ENCODE measurements at regions not wholly inside any gene's neighbourhood (a gene's known extent, or its start where the extent isn't known, plus 50 kb on each side); places are given as distances from the start of the nearest gene placed in this dataset.
A peak's percentile ranks its signal among the peaks of the same experiment; 100 is the strongest.
"Not testable (repeated sequence)": the region's sequence is repeated elsewhere in the genome, so short reads cannot be mapped to it uniquely, and the experiment has no call there.

DNA sequence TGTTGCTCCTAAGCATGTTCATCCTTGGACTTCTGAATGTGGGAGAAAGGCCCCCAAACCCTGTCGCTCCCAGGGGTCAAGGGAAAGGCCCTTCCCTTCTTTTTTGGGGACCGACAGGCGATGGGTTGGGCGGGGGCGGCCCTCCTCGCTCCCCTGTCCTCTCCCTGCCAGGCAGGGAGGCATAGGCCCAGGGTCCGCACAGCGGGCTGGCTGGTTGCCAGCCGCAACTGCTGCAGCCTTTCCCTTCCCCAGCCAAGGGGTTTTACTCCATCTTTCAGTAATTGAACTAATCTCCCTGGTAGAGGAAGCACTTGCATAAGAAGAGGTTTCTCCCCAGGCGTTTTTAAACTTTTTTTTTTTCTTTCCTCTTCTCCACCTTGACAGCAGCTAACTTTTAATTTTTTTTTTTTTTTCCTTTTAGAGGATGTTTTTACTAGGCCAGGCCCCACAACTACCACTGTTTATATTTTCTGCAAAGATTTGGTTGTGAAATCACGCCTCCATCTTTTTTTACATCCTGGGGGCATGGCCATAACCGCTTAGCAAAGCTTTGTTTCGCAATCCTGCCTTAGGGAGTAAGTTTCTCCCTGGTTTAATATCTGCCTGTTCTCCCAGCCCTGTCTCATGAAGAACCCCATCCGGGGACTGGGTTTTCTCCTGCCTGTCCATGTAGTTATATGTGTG, 216.9 kb upstream of the ZNF608 start:
- Mint-ChIP-seq H3K36me3 (ENCODE audit: insufficient read depth) (no peaks in the 10 kb centered on the region), H3K9me3 (ENCODE audit: low read depth) (no peaks in the 10 kb centered on the region), H3K4me3 (ENCODE audit: low read depth) (no peak overlapping the region), H3K27me3 (peaks cover 2% of the 10 kb centered on the region), H3K4me1 (ENCODE audit: low read depth) (peaks cover 5% of the 10 kb centered on the region), H3K27ac (no peak overlapping the region)
- no peak for DNase-seq (ENCODE audit: low spot score, unreplicated experiment)
- TF ChIP-seq, protein P1, sequence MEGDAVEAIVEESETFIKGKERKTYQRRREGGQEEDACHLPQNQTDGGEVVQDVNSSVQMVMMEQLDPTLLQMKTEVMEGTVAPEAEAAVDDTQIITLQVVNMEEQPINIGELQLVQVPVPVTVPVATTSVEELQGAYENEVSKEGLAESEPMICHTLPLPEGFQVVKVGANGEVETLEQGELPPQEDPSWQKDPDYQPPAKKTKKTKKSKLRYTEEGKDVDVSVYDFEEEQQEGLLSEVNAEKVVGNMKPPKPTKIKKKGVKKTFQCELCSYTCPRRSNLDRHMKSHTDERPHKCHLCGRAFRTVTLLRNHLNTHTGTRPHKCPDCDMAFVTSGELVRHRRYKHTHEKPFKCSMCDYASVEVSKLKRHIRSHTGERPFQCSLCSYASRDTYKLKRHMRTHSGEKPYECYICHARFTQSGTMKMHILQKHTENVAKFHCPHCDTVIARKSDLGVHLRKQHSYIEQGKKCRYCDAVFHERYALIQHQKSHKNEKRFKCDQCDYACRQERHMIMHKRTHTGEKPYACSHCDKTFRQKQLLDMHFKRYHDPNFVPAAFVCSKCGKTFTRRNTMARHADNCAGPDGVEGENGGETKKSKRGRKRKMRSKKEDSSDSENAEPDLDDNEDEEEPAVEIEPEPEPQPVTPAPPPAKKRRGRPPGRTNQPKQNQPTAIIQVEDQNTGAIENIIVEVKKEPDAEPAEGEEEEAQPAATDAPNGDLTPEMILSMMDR (IDR thresholded peaks at IDR 0.05; ENCODE audit: unreplicated experiment), result no peak

DNA sequence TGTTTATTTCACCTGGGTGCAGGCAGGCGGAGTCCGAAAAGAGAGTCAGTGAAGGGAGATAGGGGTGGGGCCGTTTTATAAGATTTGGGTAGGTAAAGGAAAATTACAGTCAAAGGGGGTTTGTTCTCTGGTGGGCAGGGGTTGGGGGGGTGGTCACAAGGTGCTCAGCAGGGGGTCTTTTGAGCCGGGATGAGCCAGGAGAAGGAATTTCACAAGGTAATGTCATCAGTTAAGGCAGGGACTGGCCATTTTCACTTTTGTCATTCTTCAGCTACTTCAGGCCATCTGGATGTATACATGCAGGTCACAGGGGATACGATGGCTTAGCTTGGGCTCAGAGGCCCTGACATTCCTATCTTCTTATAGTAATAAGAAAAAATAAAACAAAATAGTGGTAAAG, 220.3 kb upstream of the ZNF608 start:
- peaks cover 13% of the 10 kb centered on the region for H3K27me3 Mint-ChIP-seq
- H3K4me1 Mint-ChIP-seq (ENCODE audit: low read depth); DNase-seq (ENCODE audit: low spot score, unreplicated experiment); H3K9me3 Mint-ChIP-seq (ENCODE audit: low read depth); H3K4me3 Mint-ChIP-seq (ENCODE audit: low read depth); H3K27ac Mint-ChIP-seq; H3K36me3 Mint-ChIP-seq (ENCODE audit: insufficient read depth): not testable (repeated sequence)

DNA sequence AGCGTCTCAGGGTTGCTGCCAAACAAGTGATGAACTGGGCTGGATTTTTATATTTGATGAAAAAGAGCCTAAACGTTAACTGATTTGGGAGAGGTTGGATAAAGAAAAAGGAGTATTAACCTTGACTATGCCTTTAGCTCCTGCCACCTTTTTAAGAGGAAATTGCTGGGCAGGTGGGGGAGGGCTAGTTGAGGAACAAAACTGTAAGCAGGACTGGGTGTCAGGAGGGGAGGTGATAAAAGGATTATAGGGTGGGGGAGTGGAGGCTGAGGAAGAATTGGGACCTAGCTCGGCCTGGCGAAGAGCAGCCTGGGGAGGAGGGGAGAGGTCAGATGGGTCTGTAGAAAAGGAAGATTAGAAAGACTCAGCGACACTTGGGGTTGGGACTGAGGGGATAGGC, 223.9 kb upstream of the ZNF608 start:
- not testable (repeated sequence) for DNase-seq (ENCODE audit: low spot score, unreplicated experiment); H3K4me1 Mint-ChIP-seq (ENCODE audit: low read depth); H3K4me3 Mint-ChIP-seq (ENCODE audit: low read depth); H3K36me3 Mint-ChIP-seq (ENCODE audit: insufficient read depth); H3K9me3 Mint-ChIP-seq (ENCODE audit: low read depth)
- Mint-ChIP-seq H3K27ac (peak overlapping the region; percentile 17), H3K27me3 (peaks cover 13% of the 10 kb centered on the region)

DNA sequence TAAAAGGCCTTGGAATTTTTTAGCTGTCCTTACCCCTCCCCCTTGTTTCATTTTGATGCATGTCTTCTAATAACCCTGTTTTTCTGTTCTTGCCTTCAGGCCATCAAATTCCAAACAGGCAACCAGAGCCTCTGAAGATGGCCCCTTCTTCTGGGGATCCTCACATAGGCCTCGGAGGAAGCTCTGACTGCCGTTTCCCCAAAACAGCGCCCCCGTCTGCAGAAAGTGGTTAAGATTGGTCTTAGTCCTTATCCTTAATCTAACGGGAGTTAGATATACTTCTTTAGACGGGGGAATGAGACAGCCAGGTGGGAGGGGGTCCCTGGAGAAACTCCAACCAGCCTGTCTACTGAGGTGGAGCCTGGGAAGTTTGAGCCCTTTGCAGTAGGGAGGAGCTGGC, 226.3 kb upstream of the ZNF608 start:
- Mint-ChIP-seq H3K9me3 (ENCODE audit: low read depth) (no peaks in the 10 kb centered on the region), H3K27ac (no peak overlapping the region), H3K27me3 (peaks cover 11% of the 10 kb centered on the region), H3K36me3 (ENCODE audit: insufficient read depth) (no peaks in the 10 kb centered on the region), H3K4me3 (ENCODE audit: low read depth) (no peak overlapping the region), H3K4me1 (ENCODE audit: low read depth) (no peaks in the 10 kb centered on the region)
- TF ChIP-seq, protein P1 (IDR thresholded peaks at IDR 0.05; ENCODE audit: unreplicated experiment), result no peak
- DNase-seq (ENCODE audit: low spot score, unreplicated experiment), result no peak

DNA sequence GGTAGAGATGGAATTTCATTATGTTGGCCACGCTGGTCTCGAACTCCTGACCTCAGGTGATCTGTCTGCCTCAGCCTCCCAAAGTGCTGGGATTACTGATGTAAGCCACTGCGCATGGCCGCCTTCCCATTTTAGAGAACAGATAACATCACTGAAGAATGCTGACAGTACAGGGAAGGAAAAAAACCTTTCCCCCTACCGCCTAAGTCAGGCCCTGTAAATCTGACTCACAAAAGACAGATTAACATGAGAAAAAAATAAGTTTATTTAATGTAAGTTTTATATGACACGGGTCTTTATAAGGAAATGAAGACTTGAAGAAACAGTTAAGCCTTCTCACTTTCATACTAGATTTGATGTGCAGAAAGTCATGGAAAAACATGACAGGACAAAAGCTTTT, 227.2 kb upstream of the ZNF608 start:
- no peak overlapping the region for H3K4me3 Mint-ChIP-seq (ENCODE audit: low read depth)
- TF ChIP-seq, protein P1 (IDR thresholded peaks at IDR 0.05; ENCODE audit: unreplicated experiment), result no peak
- peaks cover under 1% of the 10 kb centered on the region for H3K4me1 Mint-ChIP-seq (ENCODE audit: low read depth)
- no peaks in the 10 kb centered on the region for H3K9me3 Mint-ChIP-seq (ENCODE audit: low read depth)
- DNase-seq (ENCODE audit: low spot score, unreplicated experiment), result no peak
- H3K27ac Mint-ChIP-seq, result no peak overlapping the region
- no peaks in the 10 kb centered on the region for H3K36me3 Mint-ChIP-seq (ENCODE audit: insufficient read depth)
- peaks cover 11% of the 10 kb centered on the region for H3K27me3 Mint-ChIP-seq

DNA sequence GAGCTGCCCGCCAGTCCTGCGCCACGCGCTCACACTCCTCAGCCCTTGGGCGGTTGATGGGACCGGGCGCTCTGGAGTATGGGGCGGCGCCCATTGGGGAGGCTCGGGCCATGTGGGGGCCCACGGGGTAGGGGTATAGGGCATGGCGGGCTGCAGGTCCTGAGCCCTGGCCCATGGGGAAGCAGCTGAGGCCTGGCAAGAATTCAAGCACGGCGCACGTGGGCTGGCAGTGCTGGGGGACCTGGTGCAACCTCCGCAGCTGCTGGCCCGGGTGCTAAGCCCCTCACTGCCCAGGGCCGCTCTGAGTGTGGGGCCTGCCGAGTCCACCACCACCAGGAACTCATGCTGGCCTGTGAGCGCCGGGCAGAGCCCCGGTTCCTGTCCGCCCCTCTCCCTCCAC, 229.6 kb upstream of the ZNF608 start:
- TF ChIP-seq, protein P1 (IDR thresholded peaks at IDR 0.05; ENCODE audit: unreplicated experiment), result no peak
- Mint-ChIP-seq H3K27ac (no peak overlapping the region), H3K9me3 (ENCODE audit: low read depth) (no peaks in the 10 kb centered on the region), H3K4me1 (ENCODE audit: low read depth) (peaks cover 25% of the 10 kb centered on the region), H3K36me3 (ENCODE audit: insufficient read depth) (no peaks in the 10 kb centered on the region), H3K4me3 (ENCODE audit: low read depth) (no peak overlapping the region), H3K27me3 (peaks cover 5% of the 10 kb centered on the region)
- no peak for DNase-seq (ENCODE audit: low spot score, unreplicated experiment)
